SK-N-SH (cell line): ENCODE measurements at regions not wholly inside any gene's neighbourhood (a gene's known extent, or its start where the extent isn't known, plus 50 kb on each side); places are given as distances from the start of the nearest gene placed in this dataset.

Source experiments
- CTCF ChIA-PET: fragments of 300-600, 350-600 bp; formaldehyde crosslinking; extraction: SDS; loops from one replicate; lab custom pipeline; 2021; lab: Yijun Ruan, JAX
- POLR2A ChIA-PET: fragments of 350-600 bp; sonication (Branson Sonifier 250); formaldehyde crosslinking; extraction: SDS; loops from one replicate; lab custom pipeline; 2020; ENCODE audit warnings: antibody characterized with exemption, inconsistent platforms; lab: Yijun Ruan, JAX
- DNase-seq: peaks from one replicate; pipeline ENCODE4 v3.0.0; 2012
- H2AFZ ChIP-seq: fragments of 200-600 bp; sonication (generic); 2 replicates; pipeline ENCODE4 v1.8.1; 2016; ENCODE audit warnings: antibody characterized with exemption, mild to moderate bottlenecking, low read depth
- H3F3A ChIP-seq: fragments of 200-600 bp; sonication (generic); replicated peaks from 2 replicates; pipeline ENCODE3; 2016; ENCODE audit warnings: antibody characterized with exemption, mild to moderate bottlenecking; ENCODE audit not compliant: insufficient read depth
- H3K27ac ChIP-seq, 2 experiments: fragments of 200-500 bp in 1 of 2; fragments of 200-600 bp in 1 of 2; sonication (Bioruptor generic) in 1 of 2; sonication (generic), shearing (Covaris generic) in 1 of 2; 2 replicates each; pipeline versions ENCODE4 v1.5.1 to v1.6.1; 2014 to 2016; ENCODE audit warnings: low read depth in 2 of 2, inconsistent platforms in 1 of 2, low read length in 1 of 2, mild to moderate bottlenecking in 1 of 2, mixed read lengths in 1 of 2
- H3K27me3 ChIP-seq: fragments of 200-600 bp; sonication (generic), shearing (Covaris generic); 2 replicates; pipeline ENCODE4 v1.6.1; 2016; ENCODE audit warnings: mixed run types; ENCODE audit not compliant: insufficient read depth
- H3K36me3 ChIP-seq, 2 experiments: fragments of 200-500 bp in 1 of 2; fragments of 200-600 bp in 1 of 2; sonication (Bioruptor generic) in 1 of 2; sonication (generic) in 1 of 2; replicated peaks in 1 of 2; 2 replicates each; pipeline versions ENCODE3 to v1.5.1; 2014 to 2016; ENCODE audit warnings: low read length in 1 of 2, mild to moderate bottlenecking in 1 of 2; ENCODE audit not compliant: insufficient read depth in 2 of 2, control insufficient read depth in 1 of 2
- H3K4me1 ChIP-seq, 2 experiments: fragments of 200-500 bp in 1 of 2; fragments of 200-600 bp in 1 of 2; sonication (Bioruptor generic) in 1 of 2; sonication (generic), shearing (Covaris generic) in 1 of 2; 2 replicates each; pipeline versions ENCODE4 v1.5.1 to v1.6.1; 2014 to 2016; ENCODE audit warnings: low read depth in 1 of 2, low read length in 1 of 2, mixed run types in 1 of 2; ENCODE audit not compliant: insufficient read depth in 2 of 2, control insufficient read depth in 1 of 2
- H3K4me2 ChIP-seq: fragments of 200-600 bp; sonication (generic), shearing (Covaris generic); 2 replicates; pipeline ENCODE4 v1.6.1; 2017; ENCODE audit warnings: mixed run types
- H3K4me3 ChIP-seq, 2 experiments: fragments of 200-500 bp in 1 of 2; fragments of 200-600 bp in 1 of 2; sonication (Bioruptor generic) in 1 of 2; sonication (generic), shearing (Covaris generic) in 1 of 2; 2 replicates each; pipeline versions ENCODE4 v1.5.1 to v1.8.1; 2014 to 2016; ENCODE audit warnings: low read depth in 2 of 2, inconsistent platforms in 1 of 2, low read length in 1 of 2, mild to moderate bottlenecking in 1 of 2, mixed read lengths in 1 of 2, moderate library complexity in 1 of 2
- H3K79me2 ChIP-seq: fragments of 200-600 bp; sonication (generic); 2 replicates; pipeline ENCODE4 v1.8.1; 2017; ENCODE audit warnings: mild to moderate bottlenecking; ENCODE audit not compliant: insufficient read depth
- H3K9ac ChIP-seq: fragments of 200-600 bp; sonication (generic); 2 replicates; pipeline ENCODE4 v1.6.1; 2017; ENCODE audit warnings: mixed run types
- H3K9me2 ChIP-seq: fragments of 200-600 bp; sonication (generic); 2 replicates; pipeline ENCODE4 v1.6.1; 2017; ENCODE audit warnings: mixed run types
- H3K9me3 ChIP-seq: fragments of 200-600 bp; sonication (generic); 2 replicates; pipeline ENCODE4 v1.6.1; 2017; ENCODE audit warnings: mixed run types, mild to moderate bottlenecking, moderate library complexity
- H4K20me1 ChIP-seq: fragments of 200-600 bp; sonication (generic); 2 replicates; pipeline ENCODE4 v1.6.1; 2017; ENCODE audit warnings: mild to moderate bottlenecking, mixed run types; ENCODE audit not compliant: insufficient read depth
- CHD2 ChIP-seq: fragments of 150-350 bp; IDR thresholded peaks from 2 replicates; pipeline ENCODE4 v1.6.1; 2018; ENCODE audit warnings: low read length; ENCODE audit not compliant: partially characterized antibody
- CTCF ChIP-seq: fragments of 200-600 bp; sonication (generic); IDR thresholded peaks from 2 replicates; pipeline ENCODE4 v1.6.1; 2017; ENCODE audit warnings: antibody characterized with exemption, mild to moderate bottlenecking, moderate library complexity
- ELF1 ChIP-seq: IDR thresholded peaks from 2 replicates; pipeline ENCODE4 v1.4.0; 2012
- EP300 ChIP-seq, 2 experiments: IDR thresholded peaks; 2 replicates each; pipeline versions ENCODE4 v1.4.0 to v1.6.1; 2012; ENCODE audit warnings: borderline replicate concordance in 1 of 2, low read depth in 1 of 2, low read length in 1 of 2
- FOSL2 ChIP-seq: IDR thresholded peaks from 2 replicates; pipeline ENCODE4 v1.4.0; 2012; ENCODE audit warnings: low read depth, mild to moderate bottlenecking, moderate library complexity, borderline replicate concordance
- FOXM1 ChIP-seq: IDR thresholded peaks from 2 replicates; pipeline ENCODE4 v1.4.0; 2012; ENCODE audit warnings: low read depth, mild to moderate bottlenecking
- JUND ChIP-seq: IDR thresholded peaks from 2 replicates; pipeline ENCODE4 v1.4.0; 2012
- NFIC ChIP-seq: IDR thresholded peaks from 2 replicates; pipeline ENCODE4 v1.4.0; 2012; ENCODE audit warnings: borderline replicate concordance
- NRF1 ChIP-seq: IDR thresholded peaks from 2 replicates; pipeline ENCODE4 v1.6.1; 2012; ENCODE audit warnings: low read depth, mild to moderate bottlenecking, low read length
- PBX3 ChIP-seq: IDR thresholded peaks from 2 replicates; pipeline ENCODE4; 2012
- POLR2AphosphoS5 ChIP-seq: IDR thresholded peaks from 2 replicates; pipeline ENCODE4 v1.6.1; 2012; ENCODE audit warnings: low read depth, low read length
- RAD21 ChIP-seq: IDR thresholded peaks from 2 replicates; pipeline ENCODE4 v1.6.1; 2012; ENCODE audit warnings: mild to moderate bottlenecking, low read length
- RCOR1 ChIP-seq: fragments of 150-350 bp; IDR thresholded peaks from 2 replicates; pipeline ENCODE4 v1.6.1; 2017; ENCODE audit warnings: antibody characterized with exemption, low read length
- REST ChIP-seq: IDR thresholded peaks from 2 replicates; pipeline ENCODE4 v1.6.1; 2012; ENCODE audit warnings: mild to moderate bottlenecking, low read depth, low read length, moderate library complexity
- RFX5 ChIP-seq: IDR thresholded peaks from 2 replicates; pipeline ENCODE4 v1.6.1; 2012; ENCODE audit warnings: mild to moderate bottlenecking, improper control_type of control experiment, low read length
- RXRA ChIP-seq: IDR thresholded peaks from 2 replicates; pipeline ENCODE4 v1.4.0; 2012; ENCODE audit warnings: low read depth, mild to moderate bottlenecking, borderline replicate concordance
- TAF1 ChIP-seq: IDR thresholded peaks from 2 replicates; pipeline ENCODE4 v1.6.1; 2012; ENCODE audit warnings: low read depth, mild to moderate bottlenecking, low read length, moderate library complexity, borderline replicate concordance
- USF2 ChIP-seq: fragments of 150-350 bp; IDR thresholded peaks from 2 replicates; pipeline ENCODE4 v1.6.1; 2017; ENCODE audit warnings: antibody characterized with exemption, low read length, low read depth, borderline replicate concordance
- YY1 ChIP-seq: IDR thresholded peaks from 2 replicates; pipeline ENCODE4 v1.4.0; 2012; ENCODE audit warnings: low read depth, mild to moderate bottlenecking
- WGBS: methylation state at CpG from one replicate; pipeline ENCODE4 v1.1.6; 2017; ENCODE audit warnings: low lambda C conversion rate; 5-methylcytosine and 5-hydroxymethylcytosine counted together
- TF ChIP-seq, protein P1 (sequence below): IDR thresholded peaks from 2 replicates; pipeline ENCODE4 v1.4.0; 2012; ENCODE audit warnings: low read depth, borderline replicate concordance
- TF ChIP-seq, protein P2 (sequence below): IDR thresholded peaks from 2 replicates; pipeline ENCODE4 v1.4.0; 2012; ENCODE audit warnings: low read depth, borderline replicate concordance

GRCh38 chr9:12178634-12179033, 514.6 kb upstream of the TYRP1 start (continued):
- TF ChIP-seq REST (no peak), FOXM1 (no peak), EP300 (IDR thresholded peaks at IDR 0.05; ENCODE audit: borderline replicate concordance in 1 of 2, low read depth in 1 of 2, low read length in 1 of 2) (no peak), PBX3 (no peak), CHD2 (no peak)
- TF ChIP-seq, protein P1, sequence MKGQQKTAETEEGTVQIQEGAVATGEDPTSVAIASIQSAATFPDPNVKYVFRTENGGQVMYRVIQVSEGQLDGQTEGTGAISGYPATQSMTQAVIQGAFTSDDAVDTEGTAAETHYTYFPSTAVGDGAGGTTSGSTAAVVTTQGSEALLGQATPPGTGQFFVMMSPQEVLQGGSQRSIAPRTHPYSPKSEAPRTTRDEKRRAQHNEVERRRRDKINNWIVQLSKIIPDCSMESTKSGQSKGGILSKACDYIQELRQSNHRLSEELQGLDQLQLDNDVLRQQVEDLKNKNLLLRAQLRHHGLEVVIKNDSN, result no peak

DNA sequence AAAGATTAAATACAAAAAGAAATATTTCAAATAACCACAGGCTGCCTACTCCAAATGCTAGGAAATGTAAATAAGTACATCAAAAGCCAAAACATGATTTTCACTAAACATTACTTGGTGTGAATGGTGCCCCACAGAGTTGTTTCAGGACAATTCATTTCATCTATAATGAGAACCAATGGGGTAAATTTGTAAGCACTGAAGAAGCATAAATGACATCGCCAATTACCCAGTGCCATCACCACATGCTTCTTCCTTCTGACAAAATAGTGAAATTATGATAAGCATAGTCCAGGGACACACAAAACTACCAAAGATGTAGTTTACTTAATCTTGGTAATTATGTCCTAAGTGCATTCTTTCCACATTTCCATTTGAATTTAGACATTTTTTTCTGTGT, 510.4 kb upstream of the TYRP1 start:
- H3K4me1 ChIP-seq, result no peaks in the 10 kb centered on the region

More for the DNA sequence above, 510.4 kb upstream of the TYRP1 start:
- H3K9me3 ChIP-seq, result no peaks in the 10 kb centered on the region
- POLR2A ChIA-PET, result no interaction called here
- H3K36me3 ChIP-seq, result no peaks in the 10 kb centered on the region
- H3K4me2 ChIP-seq, result no peak overlapping the region
- no peak overlapping the region for H2AFZ ChIP-seq
- no peak overlapping the region for H3K27ac ChIP-seq
- H3F3A ChIP-seq, result no peaks in the 10 kb centered on the region
- DNase-seq, result no peak
- CTCF ChIA-PET, result no interaction called here
- 0% methylated on average over 1 of the region's 1 CpG for WGBS
- H3K79me2 ChIP-seq, result no peaks in the 10 kb centered on the region
- H3K9ac ChIP-seq, result no peak overlapping the region
- H4K20me1 ChIP-seq, result no peaks in the 10 kb centered on the region
- TF ChIP-seq, protein P2, sequence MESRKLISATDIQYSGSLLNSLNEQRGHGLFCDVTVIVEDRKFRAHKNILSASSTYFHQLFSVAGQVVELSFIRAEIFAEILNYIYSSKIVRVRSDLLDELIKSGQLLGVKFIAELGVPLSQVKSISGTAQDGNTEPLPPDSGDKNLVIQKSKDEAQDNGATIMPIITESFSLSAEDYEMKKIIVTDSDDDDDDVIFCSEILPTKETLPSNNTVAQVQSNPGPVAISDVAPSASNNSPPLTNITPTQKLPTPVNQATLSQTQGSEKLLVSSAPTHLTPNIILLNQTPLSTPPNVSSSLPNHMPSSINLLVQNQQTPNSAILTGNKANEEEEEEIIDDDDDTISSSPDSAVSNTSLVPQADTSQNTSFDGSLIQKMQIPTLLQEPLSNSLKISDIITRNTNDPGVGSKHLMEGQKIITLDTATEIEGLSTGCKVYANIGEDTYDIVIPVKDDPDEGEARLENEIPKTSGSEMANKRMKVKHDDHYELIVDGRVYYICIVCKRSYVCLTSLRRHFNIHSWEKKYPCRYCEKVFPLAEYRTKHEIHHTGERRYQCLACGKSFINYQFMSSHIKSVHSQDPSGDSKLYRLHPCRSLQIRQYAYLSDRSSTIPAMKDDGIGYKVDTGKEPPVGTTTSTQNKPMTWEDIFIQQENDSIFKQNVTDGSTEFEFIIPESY, result no peak
- no peak for TF ChIP-seq RFX5
- TF ChIP-seq POLR2AphosphoS5, result no peak
- no peak for TF ChIP-seq RAD21
- no peak for TF ChIP-seq PBX3
- TF ChIP-seq YY1, result no peak
- TF ChIP-seq FOSL2, result no peak
- TF ChIP-seq CTCF, result no peak
- no peak for TF ChIP-seq FOXM1
- TF ChIP-seq NFIC, result no peak
- TF ChIP-seq ELF1, result no peak
- TF ChIP-seq EP300 (IDR thresholded peaks at IDR 0.05; ENCODE audit: borderline replicate concordance in 1 of 2, low read depth in 1 of 2, low read length in 1 of 2), result no peak
- TF ChIP-seq JUND, result no peak
- TF ChIP-seq NRF1, result no peak
- TF ChIP-seq RXRA, result no peak
- no peak for TF ChIP-seq USF2
- TF ChIP-seq RCOR1, result no peak
- no peak for TF ChIP-seq CHD2
- TF ChIP-seq TAF1, result no peak
- H3K9me2 ChIP-seq, result no peaks in the 10 kb centered on the region
- H3K27me3 ChIP-seq, result no peaks in the 10 kb centered on the region
- H3K4me3 ChIP-seq, result no peak overlapping the region
